ENCODE measurements at regions not wholly inside any gene's neighbourhood (a gene's known extent, or its start where the extent isn't known, plus 50 kb on each side); places are given as distances from the start of the nearest gene placed in this dataset.

- no peak for DNase-seq
- H3K36me3 ChIP-seq (ENCODE audit: control insufficient read depth, insufficient read depth, low read length): no peaks in the 10 kb centered on the region
- no peak overlapping the region for H3K4me3 ChIP-seq (ENCODE audit: low read length)
- no peaks in the 10 kb centered on the region for H3K27me3 ChIP-seq (ENCODE audit: control insufficient read depth, insufficient read depth, low read length, poor library complexity, severe bottlenecking)
- TF ChIP-seq CTCF (conservative IDR thresholded peaks at IDR 0.05): no peak
- Mint-ChIP-seq H3K27me3 (ENCODE audit: insufficient read depth) (no peaks in the 10 kb centered on the region), H3K27ac (no peak overlapping the region), H3K4me1 (no peaks in the 10 kb centered on the region), H3K4me3 (no peak overlapping the region), H3K36me3 (ENCODE audit: low read depth) (peaks cover 3% of the 10 kb centered on the region), H3K9me3 (peaks cover 6% of the 10 kb centered on the region)
- H3K4me1 ChIP-seq (ENCODE audit: control insufficient read depth, insufficient read depth, low read length): no peaks in the 10 kb centered on the region
- WGBS, 2 experiments (ENCODE audit: insufficient coverage in 1 of 2, insufficient read length in 1 of 2): 94 to 97% methylated on average over 3 to 4 of the region's 4 CpGs
- H3K9ac ChIP-seq (ENCODE audit: extremely low read depth, low read length, poor library complexity, severe bottlenecking): no peak overlapping the region
- peaks cover 7% of the 10 kb centered on the region for H3K9me3 ChIP-seq (ENCODE audit: control insufficient read depth, low read length)
- H3K27ac ChIP-seq (ENCODE audit: low read depth, low read length): no peak overlapping the region
Measured at GRCh38 chr5:96284727-96285389, 148.2 kb downstream of the PCSK1 start.

GRCh38 chr5:96283589-96283988, 149.5 kb downstream of the PCSK1 start:
- Mint-ChIP-seq H3K27me3 (ENCODE audit: insufficient read depth) (no peaks in the 10 kb centered on the region), H3K36me3 (ENCODE audit: low read depth) (peaks cover 5% of the 10 kb centered on the region), H3K9me3 (peaks cover 11% of the 10 kb centered on the region), H3K4me3 (no peak overlapping the region), H3K4me1 (no peaks in the 10 kb centered on the region), H3K27ac (no peak overlapping the region)
- DNase-seq: no peak
- Histone ChIP-seq H3K4me3 (ENCODE audit: low read length) (no peak overlapping the region), H3K9ac (ENCODE audit: extremely low read depth, low read length, poor library complexity, severe bottlenecking) (no peak overlapping the region), H3K27me3 (ENCODE audit: control insufficient read depth, insufficient read depth, low read length, poor library complexity, severe bottlenecking) (no peaks in the 10 kb centered on the region), H3K9me3 (ENCODE audit: control insufficient read depth, low read length) (peaks cover 11% of the 10 kb centered on the region), H3K36me3 (ENCODE audit: control insufficient read depth, insufficient read depth, low read length) (no peaks in the 10 kb centered on the region), H3K27ac (ENCODE audit: low read depth, low read length) (no peak overlapping the region), H3K4me1 (ENCODE audit: control insufficient read depth, insufficient read depth, low read length) (no peaks in the 10 kb centered on the region)
- TF ChIP-seq CTCF (conservative IDR thresholded peaks at IDR 0.05): no peak
- WGBS, 2 experiments (ENCODE audit: insufficient coverage in 1 of 2, insufficient read length in 1 of 2): 91 to 93% methylated on average over 3 to 5 of the region's 5 CpGs

DNA sequence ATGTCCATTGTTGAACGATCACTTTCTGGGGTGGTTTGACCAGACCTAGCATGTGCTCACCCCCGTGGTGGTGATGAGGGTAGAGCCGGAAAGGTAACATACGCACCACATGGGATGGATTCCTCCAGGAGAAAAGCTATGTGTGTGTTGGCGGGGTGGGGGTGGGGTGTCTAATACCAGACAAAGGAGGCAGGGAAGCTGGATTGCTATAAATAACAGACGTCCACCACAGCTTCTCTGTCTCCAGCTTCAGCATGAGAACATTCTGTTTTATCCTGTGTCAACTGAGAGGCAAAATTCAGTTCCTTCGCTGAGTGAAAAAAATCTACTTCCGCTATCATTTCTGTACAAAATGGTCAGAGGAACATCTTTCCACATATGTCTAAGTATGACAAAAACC, 151.0 kb downstream of the PCSK1 start:
- H3K9ac ChIP-seq (ENCODE audit: extremely low read depth, low read length, poor library complexity, severe bottlenecking): no peak overlapping the region
- TF ChIP-seq CTCF (conservative IDR thresholded peaks at IDR 0.05): no peak
- no peak overlapping the region for H3K27ac Mint-ChIP-seq

More for the DNA sequence above, 151.0 kb downstream of the PCSK1 start:
- Mint-ChIP-seq H3K4me3 (no peak overlapping the region), H3K9me3 (peaks cover 11% of the 10 kb centered on the region), H3K36me3 (ENCODE audit: low read depth) (peaks cover 5% of the 10 kb centered on the region), H3K27me3 (ENCODE audit: insufficient read depth) (no peaks in the 10 kb centered on the region), H3K4me1 (no peaks in the 10 kb centered on the region)
- H3K9me3 ChIP-seq (ENCODE audit: control insufficient read depth, low read length): peaks cover 11% of the 10 kb centered on the region
- WGBS, 2 experiments (ENCODE audit: insufficient coverage in 1 of 2, insufficient read length in 1 of 2): 79 to 94% methylated on average over 2 to 8 of the region's 8 CpGs
- H3K36me3 ChIP-seq (ENCODE audit: control insufficient read depth, insufficient read depth, low read length): no peaks in the 10 kb centered on the region
- no peak overlapping the region for H3K4me3 ChIP-seq (ENCODE audit: low read length)
- H3K27me3 ChIP-seq (ENCODE audit: control insufficient read depth, insufficient read depth, low read length, poor library complexity, severe bottlenecking): no peaks in the 10 kb centered on the region
- H3K27ac ChIP-seq (ENCODE audit: low read depth, low read length): no peak overlapping the region
- H3K4me1 ChIP-seq (ENCODE audit: control insufficient read depth, insufficient read depth, low read length): no peaks in the 10 kb centered on the region
- no peak for DNase-seq
